Activated CD8-positive, alpha-beta memory T cell treated with anti-CD3 and anti-CD28 coated beads for 36 hours (primary cell): ENCODE measurements at regions not wholly inside any gene's neighbourhood (a gene's known extent, or its start where the extent isn't known, plus 50 kb on each side); places are given as distances from the start of the nearest gene placed in this dataset.

Experiments used
- CTCF ChIA-PET: fragments of 350-600 bp; sonication (Branson Sonifier 250); formaldehyde crosslinking; loops from one replicate; lab custom pipeline; 2021; ENCODE audit warnings: antibody characterized with exemption; lab: Charles Lee
- POLR2A ChIA-PET: fragments of 350-600 bp; sonication (Branson Sonifier 250); formaldehyde crosslinking; loops from one replicate; lab custom pipeline; 2021; ENCODE audit warnings: antibody characterized with exemption; lab: Charles Lee

DNA sequence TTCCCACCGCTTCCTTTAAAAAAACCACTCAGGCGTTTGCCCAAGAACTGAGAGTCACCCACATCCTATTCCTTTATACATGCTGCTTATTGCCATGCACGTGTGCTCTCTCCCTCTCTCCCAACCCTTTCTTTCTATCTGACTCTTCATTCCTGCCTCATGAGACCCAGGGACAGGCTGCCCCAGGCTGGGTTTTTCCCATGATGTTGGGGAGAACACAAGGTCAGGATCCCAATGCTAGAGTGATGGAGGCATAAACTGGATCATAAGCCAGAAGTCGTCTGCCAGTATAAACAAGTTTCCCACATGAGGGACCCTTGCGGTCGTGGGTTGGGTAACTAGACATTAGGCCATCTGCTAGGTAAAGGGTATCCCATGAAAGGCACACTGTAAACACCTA is 64.9 kb downstream of the CD2 start:
- ChIA-PET POLR2A (interaction anchor here (0.7 kb wide), 1 partner anchor 23 kb away, joined by 5 read pairs; no protein-coding TSS in a partner anchor), CTCF (interaction anchor here (0.6 to 1.6 kb wide), 2 partner anchors 15 to 85 kb away, joined by 3 to 4 read pairs; no protein-coding TSS in a partner anchor)

DNA sequence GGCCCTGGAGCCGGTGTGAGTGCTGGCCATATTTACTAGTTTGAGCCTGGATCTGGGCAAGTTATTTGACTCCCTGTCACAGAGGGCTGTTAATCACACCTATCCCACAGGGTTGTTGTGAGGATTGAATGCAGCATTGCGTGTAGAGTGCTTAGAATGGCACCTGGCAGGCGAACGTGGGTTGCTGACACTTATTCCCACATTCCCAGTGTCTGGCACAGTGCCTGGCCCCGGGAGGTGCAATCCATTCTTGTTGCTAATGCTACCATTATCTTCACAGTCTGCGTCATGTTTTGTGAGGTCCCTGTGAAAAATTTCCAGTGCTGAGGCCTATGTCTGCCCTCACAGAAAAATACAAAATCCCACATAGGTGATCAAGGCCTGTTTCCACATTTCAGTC is 66.1 kb downstream of the CD2 start:
- ChIA-PET CTCF (no interaction called here), POLR2A (no interaction called here)

DNA sequence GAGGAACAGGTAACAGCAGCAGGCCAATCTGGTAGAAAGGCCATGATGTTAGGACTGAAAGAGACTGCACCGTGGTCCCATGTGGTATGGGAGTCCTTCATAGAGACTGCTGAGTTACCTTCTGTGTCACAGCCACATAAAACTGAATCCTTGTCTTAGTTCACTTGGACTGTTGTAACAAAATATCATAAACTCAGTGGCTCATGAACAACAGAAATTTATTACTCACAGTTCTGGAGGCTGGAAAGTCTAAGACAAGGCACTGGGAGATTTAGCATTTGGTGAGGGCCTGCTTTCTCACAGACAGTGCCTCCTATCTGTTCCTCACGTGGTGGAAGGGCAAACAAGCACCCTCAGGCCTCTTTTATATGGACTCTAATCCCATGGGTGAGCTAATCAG is 67.5 kb downstream of the CD2 start:
- ChIA-PET POLR2A (no interaction called here), CTCF (no interaction called here)

DNA sequence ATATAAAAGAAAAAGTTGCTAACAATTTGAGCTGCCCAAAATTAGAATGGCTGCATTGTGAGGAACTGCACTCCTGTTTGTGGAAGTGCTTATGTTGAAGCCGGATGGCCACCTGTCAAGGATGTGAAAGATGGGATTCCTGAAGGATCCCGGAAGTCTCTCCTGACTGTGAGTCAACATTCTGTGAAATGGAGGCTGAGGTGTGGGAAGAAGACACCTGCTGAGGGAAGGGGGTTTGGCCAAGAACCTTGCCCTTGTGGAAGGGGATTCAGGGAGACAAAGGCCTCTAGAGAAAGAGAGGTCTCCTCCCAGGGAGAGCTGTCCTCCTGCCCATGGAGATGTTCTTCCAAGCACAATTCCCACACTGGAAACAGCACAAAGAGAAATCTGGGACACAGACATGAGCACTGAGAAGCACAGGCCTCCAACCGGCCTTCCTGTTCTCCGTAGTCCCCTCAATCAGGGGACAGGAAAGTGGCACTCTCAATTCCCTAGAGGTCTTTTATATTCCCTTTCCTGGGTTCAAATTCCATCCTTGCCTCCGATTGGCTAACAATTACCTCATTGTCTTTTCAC is 70.5 kb downstream of the CD2 start:
- ChIA-PET CTCF (interaction anchor here (1.4 to 1.6 kb wide), 2 partner anchors 54 to 100 kb away, joined by 5 to 6 read pairs; no protein-coding TSS in a partner anchor), POLR2A (no interaction called here)

DNA sequence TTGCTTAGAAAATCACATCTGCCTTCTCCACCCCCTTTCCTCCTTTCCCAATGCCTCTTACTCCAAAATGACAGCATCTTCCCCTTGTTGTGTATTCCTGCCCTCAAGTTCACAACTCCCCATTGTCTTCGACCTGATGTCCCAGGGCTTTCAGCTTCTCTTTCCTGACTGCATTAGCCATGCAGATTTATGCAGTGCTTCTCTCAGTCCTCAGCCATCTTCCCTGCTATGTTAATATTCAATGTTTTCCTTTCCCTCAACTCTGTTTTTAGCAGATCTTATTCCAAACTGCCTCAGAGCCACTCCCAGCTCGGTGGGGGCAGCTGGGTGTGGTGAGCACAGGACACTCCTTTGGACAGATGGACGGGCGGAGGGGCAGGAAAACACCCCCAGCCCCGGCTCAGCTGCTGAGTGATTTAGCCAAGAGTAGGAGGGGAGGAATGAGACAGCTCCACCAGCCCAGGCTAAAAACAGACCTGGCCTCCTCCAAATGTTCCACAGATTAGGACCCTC is 71.0 kb downstream of the CD2 start:
- POLR2A ChIA-PET = no interaction called here
- CTCF ChIA-PET = interaction anchor here (1.4 to 1.6 kb wide), 2 partner anchors 55 to 100 kb away, joined by 5 to 6 read pairs; no protein-coding TSS in a partner anchor

DNA sequence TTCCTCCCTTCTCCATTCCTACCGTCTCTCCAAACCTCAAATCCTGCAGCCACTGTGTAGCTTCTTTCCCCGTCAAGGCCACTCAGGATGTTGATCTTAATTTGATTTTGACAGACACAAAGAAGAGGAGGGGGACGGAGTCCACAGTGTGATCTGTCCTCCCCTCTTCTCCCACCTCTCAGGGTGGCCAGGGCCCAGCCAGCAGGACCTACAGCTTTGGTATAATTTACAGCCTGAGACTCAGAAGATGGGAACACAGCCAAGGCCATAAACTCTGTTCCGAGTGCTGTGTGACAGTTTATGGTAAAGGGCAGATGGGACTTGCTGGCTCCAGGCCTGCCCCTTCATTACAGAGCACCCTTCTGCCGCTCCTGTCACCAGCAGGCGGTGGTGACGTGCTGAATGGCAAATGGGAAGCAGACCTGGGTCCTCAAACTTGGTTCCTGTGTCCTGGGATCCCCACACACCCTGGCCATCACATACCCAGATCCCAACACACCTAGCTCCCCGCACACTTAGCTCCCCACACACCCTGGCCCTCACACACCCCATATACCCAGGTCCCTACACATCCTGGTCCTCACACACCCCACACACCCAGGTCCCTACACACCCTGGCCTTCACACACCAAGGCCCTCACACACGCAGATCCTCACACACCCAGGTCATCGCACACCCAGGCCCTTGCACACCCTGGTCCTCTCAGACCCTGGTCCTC is 71.6 kb downstream of the CD2 start:
- ChIA-PET POLR2A (interaction anchor here (2.2 kb wide), 1 partner anchor 88 kb away, joined by 10 read pairs; no protein-coding TSS in a partner anchor), CTCF (interaction anchor here (1.4 to 1.7 kb wide), 3 partner anchors 9 to 101 kb away, joined by 5 to 7 read pairs (median 6); no protein-coding TSS in a partner anchor)

DNA sequence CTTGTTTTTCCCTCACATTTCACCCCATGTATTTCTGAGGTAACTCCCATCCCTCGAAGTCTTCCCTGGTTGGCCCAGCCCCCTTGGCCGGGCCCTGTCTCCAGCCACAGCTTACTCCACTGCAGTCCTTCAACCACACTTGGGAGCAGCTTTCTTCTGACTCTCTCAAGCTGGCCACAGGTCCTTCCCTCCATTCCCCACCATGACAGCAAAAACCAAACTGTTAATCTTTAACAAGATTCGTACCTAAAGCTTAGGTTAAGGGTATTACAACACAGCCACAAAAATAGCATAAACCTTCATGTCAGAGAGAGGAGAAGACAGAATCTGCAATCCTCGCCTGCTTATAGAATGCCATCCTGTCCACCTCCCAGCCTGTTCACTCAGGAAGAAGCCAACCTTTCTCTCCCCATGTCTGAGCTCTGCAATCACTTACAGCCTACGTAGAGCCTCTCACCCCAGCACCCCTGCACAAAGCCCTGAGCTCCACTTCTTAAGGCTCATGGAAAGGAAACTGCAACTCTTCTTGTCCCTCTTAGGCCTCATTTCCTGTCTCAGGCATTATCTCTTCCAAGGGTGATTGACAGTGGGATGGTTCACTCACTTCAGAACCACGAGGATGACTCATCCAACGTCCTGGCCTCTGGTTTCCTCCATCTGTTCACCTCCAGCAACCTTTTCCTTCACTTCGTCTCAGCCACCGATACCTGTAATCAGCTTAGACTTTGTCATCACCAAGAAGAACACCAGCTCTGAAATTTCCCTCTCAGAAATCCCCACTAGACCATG is 72.8 kb downstream of the CD2 start:
- POLR2A ChIA-PET = interaction anchor here (0.6 to 2.2 kb wide), 10 partner anchors 9 to 233 kb away, joined by 3 to 14 read pairs (median 7); partner anchors contain the start of gene TTF2
- CTCF ChIA-PET = interaction anchor here (0.5 to 2.0 kb wide), 13 partner anchors 9 to 233 kb away, joined by 3 to 11 read pairs (median 4); partner anchors contain the start of gene TTF2

DNA sequence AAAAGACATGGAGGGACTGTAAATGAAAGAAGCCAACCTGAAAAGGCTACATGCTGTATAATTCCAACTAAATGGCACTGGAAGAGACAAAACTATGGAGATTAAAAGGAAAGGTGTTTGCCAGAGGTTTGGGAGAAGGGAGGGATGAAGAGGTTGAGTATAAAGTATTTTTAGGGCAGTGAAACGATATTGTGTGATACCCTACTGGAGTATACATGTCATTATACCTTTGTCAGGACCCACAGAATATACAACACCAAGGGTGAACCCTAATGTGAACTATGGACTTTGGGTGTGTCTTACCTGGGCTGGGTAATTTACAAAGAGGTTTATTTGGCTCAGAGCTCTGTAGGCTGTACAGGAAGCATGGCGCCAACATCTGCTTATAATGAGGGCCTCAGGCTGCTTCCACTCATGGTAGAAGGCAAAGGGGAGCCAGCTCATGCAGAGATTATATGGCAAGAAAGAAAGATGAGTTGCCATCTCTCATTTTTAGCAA is 73.4 kb downstream of the CD2 start:
- ChIA-PET CTCF (interaction anchor here (1.0 to 2.0 kb wide), 12 partner anchors 10 to 233 kb away, joined by 3 to 11 read pairs (median 4); partner anchors contain the start of gene TTF2), POLR2A (interaction anchor here (0.9 to 2.2 kb wide), 8 partner anchors 10 to 232 kb away, joined by 3 to 14 read pairs (median 8); partner anchors contain the start of gene TTF2)

DNA sequence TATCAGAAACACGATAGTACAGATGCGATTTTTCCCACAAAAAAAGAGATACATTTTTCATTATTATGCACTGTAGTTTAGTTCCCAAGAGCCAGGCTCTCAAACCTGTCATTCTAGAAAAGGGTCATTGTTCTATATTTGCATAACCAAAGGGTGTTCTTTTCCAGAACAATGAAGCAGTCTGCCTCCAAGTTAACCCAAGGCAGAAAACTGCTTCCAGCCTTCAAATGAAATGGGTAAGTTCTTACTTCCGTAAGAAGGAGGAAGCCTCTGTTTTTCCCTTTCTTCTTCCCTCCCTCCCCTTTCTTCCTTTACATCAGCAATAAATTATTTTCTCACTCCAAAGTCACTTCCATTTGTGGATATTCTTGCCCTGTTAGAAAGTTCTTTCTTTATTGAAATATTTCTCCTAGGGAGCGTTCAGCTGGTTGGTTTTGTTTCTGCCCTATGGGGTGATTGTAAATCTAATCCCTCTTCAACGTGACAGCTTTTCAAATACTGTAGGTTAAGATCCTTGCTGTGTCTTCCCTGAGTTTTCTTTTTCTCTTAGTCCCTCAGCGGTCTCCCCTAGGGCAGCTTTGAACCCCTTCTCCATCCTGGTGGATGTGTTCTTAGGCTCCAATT is 77.3 kb upstream of the PTGFRN start:
- CTCF ChIA-PET = no interaction called here
- POLR2A ChIA-PET = no interaction called here

DNA sequence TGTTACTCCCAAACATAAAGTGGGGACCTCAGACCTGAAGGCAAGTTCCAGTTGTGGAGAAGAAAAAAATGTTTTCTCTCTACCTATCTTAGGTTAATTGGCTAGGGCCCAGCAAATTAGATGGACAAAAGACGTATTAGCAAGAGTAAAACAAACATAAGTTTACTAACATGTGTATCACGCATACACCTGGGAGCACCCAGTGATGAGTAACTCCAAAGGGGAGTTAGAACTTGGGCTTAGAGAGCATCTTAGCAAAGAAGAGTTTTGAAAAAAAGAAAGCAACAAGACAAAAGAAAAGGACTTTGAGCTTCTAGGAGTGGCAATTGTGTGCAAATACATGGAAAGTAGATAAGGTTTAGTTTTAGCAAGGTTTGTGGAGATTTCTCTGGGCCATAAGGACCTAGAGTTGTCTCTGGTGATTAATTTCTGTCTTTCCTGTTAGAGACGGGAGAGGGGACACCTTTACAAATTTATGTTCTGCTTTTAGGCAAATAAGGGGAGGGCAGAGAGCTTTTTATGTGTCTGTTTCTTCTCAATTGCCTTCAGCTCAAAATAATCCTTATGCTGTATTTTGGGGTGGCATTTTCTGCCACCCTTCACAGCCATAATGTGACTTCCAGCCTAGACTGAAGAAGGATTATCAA is 76.7 kb upstream of the PTGFRN start:
- POLR2A ChIA-PET = no interaction called here
- CTCF ChIA-PET = no interaction called here

DNA sequence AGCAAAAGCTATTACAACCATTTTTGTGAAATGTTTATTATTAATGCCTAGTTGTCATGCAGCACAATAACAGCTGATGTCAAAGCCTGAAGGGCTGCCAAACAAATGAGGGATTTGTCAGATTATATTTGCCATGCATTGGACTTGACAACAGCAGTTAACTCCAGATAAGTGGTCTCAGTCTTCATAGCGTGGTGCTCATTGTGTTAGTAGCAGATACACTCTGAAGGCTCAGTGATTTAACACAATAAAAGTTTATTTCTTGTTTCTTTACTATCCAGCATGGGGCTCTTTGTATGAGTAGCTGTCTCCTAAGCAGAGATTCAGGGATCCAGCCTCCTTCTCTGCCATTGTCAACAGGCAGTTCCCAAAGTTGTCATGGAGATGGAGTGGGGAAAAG is 76.0 kb upstream of the PTGFRN start:
- CTCF ChIA-PET = no interaction called here
- POLR2A ChIA-PET = no interaction called here

DNA sequence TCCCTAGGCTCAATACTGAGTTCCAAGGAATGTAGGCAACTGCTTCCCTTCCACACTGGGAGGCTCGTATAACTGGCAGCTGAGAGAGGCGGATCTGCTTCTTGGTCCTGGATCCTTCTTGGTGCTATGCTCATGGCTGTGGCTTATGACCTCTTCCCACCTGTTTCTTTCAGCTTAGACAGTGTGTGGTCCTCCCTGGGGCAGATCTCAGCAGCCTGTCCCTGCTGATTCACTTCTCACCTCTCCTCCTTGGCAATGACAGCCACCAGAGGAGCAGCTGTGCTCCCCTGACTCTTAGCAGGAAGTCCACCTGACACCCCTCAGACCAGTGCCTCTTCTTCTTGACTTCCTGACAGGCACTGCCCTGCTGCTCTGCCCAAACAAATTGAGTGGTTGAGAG is 75.1 kb upstream of the PTGFRN start:
- ChIA-PET POLR2A (no interaction called here), CTCF (interaction anchor here (0.7 kb wide), 1 partner anchor 96 kb away, joined by 3 read pairs; no protein-coding TSS in a partner anchor)

DNA sequence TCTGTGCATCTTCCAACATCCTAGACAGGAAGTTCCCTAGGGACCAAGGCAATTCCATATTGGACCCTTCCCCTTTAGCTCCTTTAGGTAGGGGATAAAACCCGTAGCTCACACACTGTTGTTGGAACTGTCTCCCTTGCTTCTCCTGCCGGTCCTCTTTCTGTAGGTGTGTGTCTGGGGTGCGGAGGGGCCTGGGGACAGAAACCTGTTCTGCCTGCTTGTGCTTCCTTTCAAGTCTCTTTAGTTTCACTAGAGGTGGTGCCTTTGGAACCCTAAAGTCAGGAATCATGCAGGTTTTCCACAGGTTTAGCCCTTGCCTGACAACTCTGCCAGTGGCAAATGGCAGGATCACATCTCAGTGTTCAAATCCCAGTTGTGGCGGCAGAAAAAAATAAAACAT is 74.6 kb upstream of the PTGFRN start:
- POLR2A ChIA-PET = no interaction called here
- CTCF ChIA-PET = no interaction called here

DNA sequence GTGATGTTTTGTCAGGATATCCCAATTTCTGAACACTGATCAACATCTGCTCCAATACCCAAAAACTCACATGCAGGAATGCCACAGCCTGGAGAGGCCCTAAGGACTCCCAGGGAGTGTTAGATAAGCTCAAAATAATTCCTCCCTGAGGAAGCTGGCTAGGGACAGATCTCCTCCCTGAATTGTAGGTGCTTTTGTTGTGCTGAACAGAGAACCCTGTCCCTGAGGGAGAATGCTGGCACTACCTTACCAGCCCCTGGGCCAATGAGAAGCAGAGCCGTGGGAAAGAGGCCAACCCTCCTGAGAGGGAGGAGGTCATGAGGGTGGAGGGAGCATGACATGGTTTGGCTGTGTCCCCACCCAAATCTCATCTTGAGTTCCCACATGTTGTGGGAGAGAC is 73.6 kb upstream of the PTGFRN start:
- ChIA-PET POLR2A (no interaction called here), CTCF (interaction anchor here (1.0 kb wide), 1 partner anchor 11 kb away, joined by 3 read pairs; no protein-coding TSS in a partner anchor)

DNA sequence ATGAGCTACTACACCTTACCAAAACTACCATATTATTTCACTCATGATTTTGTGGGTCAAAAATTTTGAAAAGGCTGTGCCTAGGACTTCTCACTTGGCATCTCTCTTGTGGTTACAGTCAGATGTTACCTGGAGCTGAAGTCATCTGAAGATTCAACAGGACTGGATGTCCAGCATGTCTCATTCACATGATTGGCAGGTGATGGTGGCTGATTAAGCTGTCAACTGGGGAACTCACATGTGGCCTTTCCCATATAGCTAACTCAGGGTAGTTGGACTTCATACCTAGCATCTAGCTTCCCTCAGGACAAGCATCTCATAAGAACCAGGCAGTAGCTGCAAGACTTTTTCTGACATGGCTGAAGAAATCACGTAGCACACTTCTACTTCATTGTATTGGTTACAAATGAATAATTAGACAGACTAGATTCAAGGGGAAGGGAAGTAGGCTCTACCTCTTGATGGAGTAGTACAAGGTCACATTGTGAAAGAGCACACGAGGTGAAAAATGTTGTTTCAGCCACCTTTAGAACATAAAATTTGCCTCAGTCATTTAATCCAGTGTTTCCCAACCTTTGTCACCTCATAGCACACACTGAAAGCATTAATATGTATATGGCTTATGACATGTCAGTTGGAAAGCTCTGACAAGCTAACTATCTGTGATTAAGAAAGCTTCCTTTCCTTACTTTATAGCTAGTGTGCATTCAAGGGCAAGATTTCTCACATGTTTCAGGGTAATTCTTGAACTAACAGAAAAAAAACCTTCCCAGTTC is 68.0 kb upstream of the PTGFRN start:
- POLR2A ChIA-PET = interaction anchor here (0.5 kb wide), 1 partner anchor 22 kb away, joined by 5 read pairs; no protein-coding TSS in a partner anchor
- CTCF ChIA-PET = interaction anchor here (1.1 kb wide), 1 partner anchor 39 kb away, joined by 3 read pairs; no protein-coding TSS in a partner anchor

DNA sequence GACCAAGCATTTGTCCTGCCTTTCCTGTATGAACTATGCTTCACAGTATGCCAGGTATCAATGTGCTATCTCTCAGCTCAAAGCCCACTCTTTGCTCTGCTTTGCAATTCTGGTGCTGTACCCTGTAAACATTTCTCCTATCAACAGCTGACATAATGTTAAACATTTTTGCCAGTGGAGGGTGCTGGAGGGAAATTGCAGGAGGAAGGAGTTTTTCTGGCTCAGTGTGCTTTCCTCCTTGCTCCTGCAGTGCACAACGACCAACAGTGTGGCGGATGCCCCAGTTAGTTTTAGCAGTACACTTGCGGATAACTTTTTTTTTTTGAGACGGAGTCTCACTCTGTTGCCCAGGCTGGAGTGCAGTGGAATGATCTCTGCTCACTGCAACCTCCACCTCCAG is 67.1 kb upstream of the PTGFRN start:
- ChIA-PET POLR2A (interaction anchor here (0.5 kb wide), 1 partner anchor 23 kb away, joined by 5 read pairs; no protein-coding TSS in a partner anchor), CTCF (interaction anchor here (1.1 kb wide), 1 partner anchor 10 kb away, joined by 3 read pairs; no protein-coding TSS in a partner anchor)

DNA sequence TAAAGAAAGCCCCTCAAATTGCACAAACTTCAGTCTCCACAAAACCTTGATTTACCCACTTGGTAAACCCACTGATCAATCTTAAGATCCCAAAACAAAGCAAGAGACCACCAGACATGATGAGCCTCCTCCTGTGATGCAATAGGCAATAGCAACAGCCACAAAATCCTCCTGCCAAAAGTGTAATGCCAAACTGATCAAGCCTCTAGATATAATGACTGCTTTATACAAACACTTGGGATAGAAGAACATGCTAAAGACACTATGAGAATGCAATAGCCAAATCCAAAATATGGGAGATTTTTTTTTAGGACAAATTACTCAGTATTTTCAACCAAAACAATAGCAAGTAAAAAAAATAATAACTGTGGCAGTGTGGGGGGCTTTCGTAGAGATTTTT is 64.9 kb upstream of the PTGFRN start:
- CTCF ChIA-PET = no interaction called here
- POLR2A ChIA-PET = no interaction called here
